OCI-LY1 (cell line): ENCODE measurements at regions not wholly inside any gene's neighbourhood (a gene's known extent, or its start where the extent isn't known, plus 50 kb on each side); places are given as distances from the start of the nearest gene placed in this dataset.

Experiments
- H2AFZ ChIP-seq: fragments of 200-600 bp; sonication (generic), shearing (Covaris generic); 2 replicates; pipeline ENCODE4 v1.6.0; 2014; ENCODE audit warnings: antibody characterized with exemption, mild to moderate bottlenecking, low read length
- H3F3A ChIP-seq: fragments of 200-600 bp; sonication (generic), shearing (Covaris generic); 2 replicates; pipeline ENCODE4 v1.6.0; 2014; ENCODE audit warnings: mild to moderate bottlenecking, antibody characterized with exemption, low read length, moderate library complexity; ENCODE audit not compliant: insufficient read depth
- H3K27ac ChIP-seq: fragments of 200-600 bp; sonication (generic); 2 replicates; pipeline ENCODE4 v1.5.1; 2014; ENCODE audit warnings: low read length, mixed run types, mild to moderate bottlenecking, low read depth; ENCODE audit not compliant: poor library complexity, severe bottlenecking
- H3K27me3 ChIP-seq: fragments of 200-600 bp; sonication (generic); 2 replicates; pipeline ENCODE4 v1.6.0; 2014; ENCODE audit warnings: antibody characterized with exemption, mild to moderate bottlenecking, low read length, moderate library complexity; ENCODE audit not compliant: insufficient read depth
- H3K36me3 ChIP-seq: fragments of 200-600 bp; sonication (generic); 2 replicates; pipeline ENCODE4 v1.6.1; 2014; ENCODE audit warnings: mild to moderate bottlenecking, antibody characterized with exemption, low read length, moderate library complexity, mixed read lengths; ENCODE audit not compliant: insufficient read depth
- H3K4me1 ChIP-seq: fragments of 200-600 bp; sonication (generic); 2 replicates; pipeline ENCODE4 v1.5.1; 2014; ENCODE audit warnings: mild to moderate bottlenecking, low read length, moderate library complexity; ENCODE audit not compliant: insufficient read depth, severe bottlenecking
- H3K4me2 ChIP-seq: fragments of 200-600 bp; sonication (generic), shearing (Covaris generic); 2 replicates; pipeline ENCODE4 v1.6.1; 2014; ENCODE audit warnings: low read length
- H3K4me3 ChIP-seq: fragments of 200-600 bp; sonication (generic); 2 replicates; pipeline ENCODE4 v1.5.1; 2014; ENCODE audit warnings: low read length, low read depth, mild to moderate bottlenecking, mixed read lengths; ENCODE audit not compliant: poor library complexity, severe bottlenecking
- H3K79me2 ChIP-seq: fragments of 200-600 bp; shearing (Covaris generic); 2 replicates; pipeline ENCODE4 v1.6.1; 2016; ENCODE audit warnings: mixed run types, low read length, mixed read lengths; ENCODE audit not compliant: insufficient read depth
- H3K9ac ChIP-seq: fragments of 200-600 bp; sonication (generic), shearing (Covaris generic); 2 replicates; pipeline ENCODE4 v1.6.1; 2014; ENCODE audit warnings: mild to moderate bottlenecking, low read length, mixed read lengths
- H3K9me2 ChIP-seq: fragments of 200-600 bp; sonication (generic), shearing (Covaris generic); 2 replicates; pipeline ENCODE4 v1.6.1; 2014; ENCODE audit warnings: low read depth, mild to moderate bottlenecking, low read length, mixed read lengths
- H3K9me3 ChIP-seq: fragments of 200-600 bp; shearing (Covaris generic); 2 replicates; pipeline ENCODE4 v1.6.1; 2014; ENCODE audit warnings: low read length, mixed read lengths
- H4K20me1 ChIP-seq: fragments of 200-600 bp; sonication (generic), shearing (Covaris generic); 2 replicates; pipeline ENCODE4 v1.6.0; 2016; ENCODE audit warnings: mild to moderate bottlenecking, low read length; ENCODE audit not compliant: insufficient read depth
- CTCF ChIP-seq: fragments of 200-600 bp; sonication (generic), shearing (Covaris generic); IDR thresholded peaks from 2 replicates; pipeline ENCODE4 v1.5.1; 2017; ENCODE audit warnings: mild to moderate bottlenecking, antibody characterized with exemption, low read length, moderate library complexity, mixed read lengths
- EZH2 ChIP-seq: fragments of 200-600 bp; sonication (generic), shearing (Covaris generic); IDR thresholded peaks from 2 replicates; pipeline ENCODE4 v1.8.0; 2017; ENCODE audit warnings: borderline replicate concordance, mixed run types, mild to moderate bottlenecking, antibody characterized with exemption, low read length, moderate library complexity, mixed read lengths

DNA sequence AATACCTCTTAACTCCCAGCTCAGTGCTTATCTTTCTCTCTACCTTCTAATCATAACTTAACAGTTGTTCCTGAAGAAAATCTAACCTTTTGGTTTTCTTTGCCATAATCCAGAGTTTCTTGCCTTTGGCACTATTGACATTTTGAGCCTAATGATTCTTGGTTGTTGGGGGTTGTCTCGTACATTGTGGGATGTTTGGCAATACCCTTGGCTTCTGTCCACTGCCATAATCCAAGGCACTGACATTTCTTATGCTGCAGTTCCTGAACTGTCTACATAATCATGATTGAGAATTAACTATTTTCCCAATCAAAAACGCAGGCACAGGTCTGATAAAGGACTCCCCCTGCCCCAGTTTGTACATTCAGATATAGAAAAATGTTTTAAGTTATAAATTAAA, 203.2 kb upstream of the MEX3C start:
- Histone ChIP-seq H4K20me1 (no peaks in the 10 kb centered on the region), H3K79me2 (no peaks in the 10 kb centered on the region), H3K27me3 (no peaks in the 10 kb centered on the region), H3K9ac (no peak overlapping the region), H3K36me3 (no peaks in the 10 kb centered on the region), H3K4me2 (no peak overlapping the region), H3F3A (no peaks in the 10 kb centered on the region), H3K4me3 (no peak overlapping the region), H3K4me1 (no peaks in the 10 kb centered on the region), H2AFZ (no peak overlapping the region), H3K27ac (no peak overlapping the region), H3K9me3 (no peaks in the 10 kb centered on the region), H3K9me2 (no peaks in the 10 kb centered on the region)
- TF ChIP-seq CTCF (no peak), EZH2 (no peak)

- no peak overlapping the region for H3K27ac ChIP-seq
- no peaks in the 10 kb centered on the region for H3F3A ChIP-seq
- TF ChIP-seq CTCF: no peak
- TF ChIP-seq EZH2: no peak
These were observed 204.4 kb upstream of the MEX3C start for GRCh38 chr18:51401912-51402311.

DNA sequence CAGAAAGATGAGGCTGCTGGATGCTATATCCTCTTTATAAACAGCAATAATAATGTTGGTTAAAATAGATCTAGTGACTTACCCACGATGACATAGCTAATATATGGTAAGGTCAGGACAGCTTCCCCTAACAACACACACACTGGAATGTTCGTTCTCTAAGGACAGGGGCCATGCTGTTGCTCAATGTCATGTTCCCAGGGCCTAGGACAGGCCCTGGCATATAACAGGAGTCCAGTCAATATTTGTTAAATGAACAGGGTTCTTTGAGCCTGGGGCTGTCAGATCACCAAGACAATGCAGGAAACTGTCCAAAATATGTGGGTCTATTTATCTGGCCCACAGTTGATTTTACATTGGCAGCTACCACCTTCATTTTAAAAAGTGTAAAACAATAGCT, 207.1 kb upstream of the MEX3C start:
- TF ChIP-seq EZH2 (no peak), CTCF (no peak)
- no peaks in the 10 kb centered on the region for H3K9me3 ChIP-seq
- no peaks in the 10 kb centered on the region for H3K36me3 ChIP-seq

More at GRCh38 chr18:51401912-51402311, 204.4 kb upstream of the MEX3C start:
- no peaks in the 10 kb centered on the region for H3K36me3 ChIP-seq
- H4K20me1 ChIP-seq: no peaks in the 10 kb centered on the region
- H3K4me3 ChIP-seq: no peak overlapping the region
- H3K4me1 ChIP-seq: no peaks in the 10 kb centered on the region
- no peaks in the 10 kb centered on the region for H3K9me2 ChIP-seq
- H3K79me2 ChIP-seq: no peaks in the 10 kb centered on the region
- no peak overlapping the region for H3K4me2 ChIP-seq
- no peaks in the 10 kb centered on the region for H3K27me3 ChIP-seq
- H3K9ac ChIP-seq: no peak overlapping the region
- H2AFZ ChIP-seq: no peak overlapping the region
- H3K9me3 ChIP-seq: no peaks in the 10 kb centered on the region

More for the DNA sequence above, 207.1 kb upstream of the MEX3C start:
- Histone ChIP-seq H3K9ac (no peak overlapping the region), H3K9me2 (no peaks in the 10 kb centered on the region), H4K20me1 (no peaks in the 10 kb centered on the region), H3K27ac (no peak overlapping the region), H3K79me2 (no peaks in the 10 kb centered on the region), H2AFZ (no peak overlapping the region), H3K27me3 (no peaks in the 10 kb centered on the region), H3K4me3 (no peak overlapping the region), H3K4me2 (no peak overlapping the region), H3F3A (no peaks in the 10 kb centered on the region), H3K4me1 (no peaks in the 10 kb centered on the region)
